ENCODE measurements at regions not wholly inside any gene's neighbourhood (a gene's known extent, or its start where the extent isn't known, plus 50 kb on each side); places are given as distances from the start of the nearest gene placed in this dataset.

DNA sequence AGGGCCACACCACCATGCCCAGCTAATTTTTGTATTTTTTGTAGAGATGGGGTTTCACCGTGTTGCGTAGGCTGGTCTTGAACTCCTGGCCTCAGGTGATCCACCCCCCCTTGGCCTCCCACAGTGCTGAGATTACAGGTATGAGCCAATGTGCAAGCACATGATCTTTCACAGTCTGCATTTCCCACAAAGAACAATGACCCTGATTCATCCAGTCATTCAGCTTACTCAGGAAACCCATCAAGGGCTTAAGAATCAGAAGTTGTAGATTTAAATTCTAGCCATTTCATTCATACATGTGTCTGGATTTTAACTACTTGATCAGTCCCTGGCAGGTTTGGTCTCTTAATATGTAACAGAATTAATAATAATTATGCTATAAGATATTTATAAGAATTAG, 2065.7 kb downstream of the MRPL39 start:
- no peaks in the 10 kb centered on the region for H3K79me2 ChIP-seq (ENCODE audit: control insufficient read depth, insufficient read depth, low read length)
- H3K4me3 ChIP-seq (ENCODE audit: control extremely low read depth in 1 of 5, extremely low read depth in 1 of 5, insufficient read depth in 1 of 5, low read depth in 2 of 5, low read length in 4 of 5): no peak overlapping the region
- Mint-ChIP-seq H3K4me3 (no peak overlapping the region), H3K4me1 (no peaks in the 10 kb centered on the region), H3K27me3 (no peaks in the 10 kb centered on the region), H3K27ac (no peak overlapping the region), H3K9me3 (ENCODE audit: insufficient read depth) (no peaks in the 10 kb centered on the region)
- H3K27me3 ChIP-seq (replicated peaks in 1 of 4; ENCODE audit: control extremely low read depth in 1 of 4, control insufficient read depth in 3 of 4, insufficient read depth in 4 of 4, low read length in 3 of 4): no peaks in the 10 kb centered on the region
- no peak overlapping the region for H2AFZ ChIP-seq (ENCODE audit: insufficient read depth, low read depth, low read length, poor library complexity, severe bottlenecking)
- no CpG with 5 or more reads among the region's 2 CpGs for WGBS (ENCODE audit: insufficient coverage)
- no peak overlapping the region for H3K4me2 ChIP-seq (replicated peaks; ENCODE audit: low read depth, low read length, poor library complexity, severe bottlenecking)
- ATAC-seq (ENCODE audit: low read depth): no peak
- H4K20me1 ChIP-seq (ENCODE audit: control insufficient read depth, insufficient read depth, low read length, poor library complexity, severe bottlenecking): no peaks in the 10 kb centered on the region
- intact Hi-C loops (cut with micrococcal nuclease): no loop called here
- H3K27ac ChIP-seq (ENCODE audit: low read length in 2 of 2): no peak overlapping the region
- H3K9me3 ChIP-seq (ENCODE audit: control extremely low read depth in 1 of 3, control insufficient read depth in 2 of 3, insufficient read depth in 1 of 3, low read length in 2 of 3): no peaks in the 10 kb centered on the region
- no peak for DNase-seq
- H3K9ac ChIP-seq (ENCODE audit: low read length): no peak overlapping the region
- H3K36me3 ChIP-seq (replicated peaks in 1 of 2; ENCODE audit: control extremely low read depth in 1 of 2, control insufficient read depth in 1 of 2, extremely low read depth in 1 of 2, insufficient read depth in 2 of 2, low read length in 1 of 2): no peaks in the 10 kb centered on the region
- no peaks in the 10 kb centered on the region for H3K4me1 ChIP-seq (ENCODE audit: control insufficient read depth in 2 of 2, insufficient read depth in 2 of 2, low read length in 2 of 2)
- ChIA-PET CTCF (no interaction called here), POLR2A (no interaction called here)
- TF ChIP-seq EZH2 (IDR thresholded peaks at IDR 0.05; ENCODE audit: borderline replicate concordance, insufficient read depth, low read depth, low read length, poor library complexity, severe bottlenecking): no peak
- TF ChIP-seq, protein P1, sequence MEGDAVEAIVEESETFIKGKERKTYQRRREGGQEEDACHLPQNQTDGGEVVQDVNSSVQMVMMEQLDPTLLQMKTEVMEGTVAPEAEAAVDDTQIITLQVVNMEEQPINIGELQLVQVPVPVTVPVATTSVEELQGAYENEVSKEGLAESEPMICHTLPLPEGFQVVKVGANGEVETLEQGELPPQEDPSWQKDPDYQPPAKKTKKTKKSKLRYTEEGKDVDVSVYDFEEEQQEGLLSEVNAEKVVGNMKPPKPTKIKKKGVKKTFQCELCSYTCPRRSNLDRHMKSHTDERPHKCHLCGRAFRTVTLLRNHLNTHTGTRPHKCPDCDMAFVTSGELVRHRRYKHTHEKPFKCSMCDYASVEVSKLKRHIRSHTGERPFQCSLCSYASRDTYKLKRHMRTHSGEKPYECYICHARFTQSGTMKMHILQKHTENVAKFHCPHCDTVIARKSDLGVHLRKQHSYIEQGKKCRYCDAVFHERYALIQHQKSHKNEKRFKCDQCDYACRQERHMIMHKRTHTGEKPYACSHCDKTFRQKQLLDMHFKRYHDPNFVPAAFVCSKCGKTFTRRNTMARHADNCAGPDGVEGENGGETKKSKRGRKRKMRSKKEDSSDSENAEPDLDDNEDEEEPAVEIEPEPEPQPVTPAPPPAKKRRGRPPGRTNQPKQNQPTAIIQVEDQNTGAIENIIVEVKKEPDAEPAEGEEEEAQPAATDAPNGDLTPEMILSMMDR (IDR thresholded peaks at IDR 0.05): no peak

DNA sequence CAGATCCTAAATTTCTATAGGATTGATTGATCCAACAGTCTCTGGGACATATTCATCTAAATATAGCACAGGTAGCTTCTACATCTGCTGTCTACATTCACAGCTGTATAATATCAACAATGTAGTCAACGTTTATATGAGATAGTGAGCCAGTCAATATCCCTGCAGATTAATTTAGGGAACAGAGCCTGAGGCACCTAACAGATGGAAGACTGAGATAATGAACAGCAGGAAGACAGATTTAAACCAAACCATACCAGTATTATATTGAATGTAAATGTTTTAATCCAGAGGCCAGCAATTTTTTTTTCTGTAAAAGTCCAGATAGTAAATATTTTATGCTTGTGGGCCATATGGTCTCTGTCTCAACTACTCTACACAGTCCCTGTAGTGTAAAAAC, 2072.4 kb downstream of the MRPL39 start:
- ATAC-seq (ENCODE audit: low read depth) (no peak), DNase-seq (no peak)
- Mint-ChIP-seq H3K9me3 (ENCODE audit: insufficient read depth) (no peaks in the 10 kb centered on the region), H3K27ac (no peak overlapping the region), H3K27me3 (no peaks in the 10 kb centered on the region), H3K4me3 (no peak overlapping the region), H3K4me1 (no peaks in the 10 kb centered on the region)
- WGBS (ENCODE audit: insufficient coverage): no CpG with 5 or more reads among the region's 1 CpG
- no peak overlapping the region for H2AFZ ChIP-seq (ENCODE audit: insufficient read depth, low read depth, low read length, poor library complexity, severe bottlenecking)
- H3K4me1 ChIP-seq (ENCODE audit: control insufficient read depth in 2 of 2, insufficient read depth in 2 of 2, low read length in 2 of 2): no peaks in the 10 kb centered on the region
- no peak for TF ChIP-seq EZH2 (IDR thresholded peaks at IDR 0.05; ENCODE audit: borderline replicate concordance, insufficient read depth, low read depth, low read length, poor library complexity, severe bottlenecking)
- TF ChIP-seq, protein P1 (IDR thresholded peaks at IDR 0.05): no peak
- H3K27me3 ChIP-seq (replicated peaks in 1 of 4; ENCODE audit: control extremely low read depth in 1 of 4, control insufficient read depth in 3 of 4, insufficient read depth in 4 of 4, low read length in 3 of 4): no peaks in the 10 kb centered on the region
- H3K9me3 ChIP-seq (ENCODE audit: control extremely low read depth in 1 of 3, control insufficient read depth in 2 of 3, insufficient read depth in 1 of 3, low read length in 2 of 3): no peaks in the 10 kb centered on the region
- intact Hi-C loops (cut with micrococcal nuclease): no loop called here
- H3K36me3 ChIP-seq (replicated peaks in 1 of 2; ENCODE audit: control extremely low read depth in 1 of 2, control insufficient read depth in 1 of 2, extremely low read depth in 1 of 2, insufficient read depth in 2 of 2, low read length in 1 of 2): no peaks in the 10 kb centered on the region
- CTCF ChIA-PET: no interaction called here
- no peak overlapping the region for H3K9ac ChIP-seq (ENCODE audit: low read length)
- no peak overlapping the region for H3K27ac ChIP-seq (ENCODE audit: low read length in 2 of 2)
- H3K4me3 ChIP-seq (ENCODE audit: control extremely low read depth in 1 of 5, extremely low read depth in 1 of 5, insufficient read depth in 1 of 5, low read depth in 2 of 5, low read length in 4 of 5): no peak overlapping the region
- H3K79me2 ChIP-seq (ENCODE audit: control insufficient read depth, insufficient read depth, low read length): no peaks in the 10 kb centered on the region
- H3K4me2 ChIP-seq (replicated peaks; ENCODE audit: low read depth, low read length, poor library complexity, severe bottlenecking): no peak overlapping the region
- POLR2A ChIA-PET: no interaction called here
- H4K20me1 ChIP-seq (ENCODE audit: control insufficient read depth, insufficient read depth, low read length, poor library complexity, severe bottlenecking): no peaks in the 10 kb centered on the region

All from B cell (primary cell).